Progenitor cell of endocrine pancreas (in vitro differentiated cells): ENCODE measurements at regions not wholly inside any gene's neighbourhood (a gene's known extent, or its start where the extent isn't known, plus 50 kb on each side); places are given as distances from the start of the nearest gene placed in this dataset.

ENCODE experiments used
- DNase-seq: peaks from one replicate; pipeline ENCODE4 v3.0.0; 2021; ENCODE audit warnings: low spot score; ENCODE audit not compliant: unreplicated experiment
- H3K27ac Mint-ChIP-seq: 2 replicates; pipeline ENCODE4 v1.8.0; 2021; ENCODE audit warnings: mild to moderate bottlenecking, moderate library complexity, mixed read lengths
- H3K27me3 Mint-ChIP-seq: 2 replicates; pipeline ENCODE4 v1.8.0; 2021; ENCODE audit warnings: mixed read lengths
- H3K36me3 Mint-ChIP-seq: 2 replicates; pipeline ENCODE4 v1.8.0; 2022; ENCODE audit warnings: mixed read lengths; ENCODE audit not compliant: insufficient read depth
- H3K4me1 Mint-ChIP-seq: 2 replicates; pipeline ENCODE4 v1.8.0; 2021; ENCODE audit warnings: low read depth, mixed read lengths
- H3K4me3 Mint-ChIP-seq: 2 replicates; pipeline ENCODE4 v1.8.0; 2021; ENCODE audit warnings: low read depth, mild to moderate bottlenecking, moderate library complexity, mixed read lengths
- H3K9me3 Mint-ChIP-seq: 2 replicates; pipeline ENCODE4 v1.8.0; 2021; ENCODE audit warnings: low read depth, mixed read lengths
- CTCF ChIP-seq: fragments of 200-600 bp; sonication (generic); IDR thresholded peaks from one replicate; pipeline ENCODE4 v1.5.0; 2021; ENCODE audit warnings: antibody characterized with exemption, mild to moderate bottlenecking; ENCODE audit not compliant: unreplicated experiment

- peaks cover 1% of the 10 kb centered on the region for H3K4me1 Mint-ChIP-seq
- no peak for DNase-seq
- no peaks in the 10 kb centered on the region for H3K9me3 Mint-ChIP-seq
- no peaks in the 10 kb centered on the region for H3K36me3 Mint-ChIP-seq
- no peak overlapping the region for H3K27ac Mint-ChIP-seq
- H3K27me3 Mint-ChIP-seq, result peaks cover 24% of the 10 kb centered on the region
- no peak for TF ChIP-seq CTCF
- no peak overlapping the region for H3K4me3 Mint-ChIP-seq
These were observed 386.0 kb upstream of the ARID1B start for GRCh38 chr6:156391061-156391672.

- H3K36me3 Mint-ChIP-seq, result no peaks in the 10 kb centered on the region
- H3K27me3 Mint-ChIP-seq, result peaks cover 18% of the 10 kb centered on the region
- peaks cover 1% of the 10 kb centered on the region for H3K4me1 Mint-ChIP-seq
- H3K27ac Mint-ChIP-seq, result no peak overlapping the region
- TF ChIP-seq CTCF, result no peak
- no peaks in the 10 kb centered on the region for H3K9me3 Mint-ChIP-seq
- no peak overlapping the region for H3K4me3 Mint-ChIP-seq
- no peak for DNase-seq
These were observed 386.6 kb upstream of the ARID1B start for GRCh38 chr6:156390621-156391020.

- no peak overlapping the region for H3K27ac Mint-ChIP-seq
- H3K27me3 Mint-ChIP-seq, result peaks cover 13% of the 10 kb centered on the region
- no peaks in the 10 kb centered on the region for H3K9me3 Mint-ChIP-seq
- no peak for TF ChIP-seq CTCF
- no peak overlapping the region for H3K4me3 Mint-ChIP-seq
- DNase-seq, result no peak
- H3K4me1 Mint-ChIP-seq, result peaks cover 1% of the 10 kb centered on the region
- H3K36me3 Mint-ChIP-seq, result no peaks in the 10 kb centered on the region
These were observed 387.9 kb upstream of the ARID1B start for GRCh38 chr6:156389296-156389695.

- Mint-ChIP-seq H3K4me3 (no peak overlapping the region), H3K9me3 (no peaks in the 10 kb centered on the region), H3K4me1 (peaks cover 1% of the 10 kb centered on the region), H3K27ac (no peak overlapping the region), H3K27me3 (peaks cover 3% of the 10 kb centered on the region), H3K36me3 (no peaks in the 10 kb centered on the region)
- no peak for TF ChIP-seq CTCF
- DNase-seq, result no peak
These were observed 389.7 kb upstream of the ARID1B start for GRCh38 chr6:156387472-156387871.

GRCh38 chr6:156383059-156383458 is 394.1 kb upstream of the ARID1B start:
- Mint-ChIP-seq H3K27ac (no peak overlapping the region), H3K4me1 (no peaks in the 10 kb centered on the region), H3K9me3 (no peaks in the 10 kb centered on the region), H3K4me3 (no peak overlapping the region), H3K36me3 (no peaks in the 10 kb centered on the region), H3K27me3 (no peaks in the 10 kb centered on the region)
- DNase-seq, result no peak
- no peak for TF ChIP-seq CTCF
